HepG2 (cell line): ENCODE measurements at regions not wholly inside any gene's neighbourhood (a gene's known extent, or its start where the extent isn't known, plus 50 kb on each side); places are given as distances from the start of the nearest gene placed in this dataset.

ENCODE experiments used
- ATAC-seq: fragments of 200-7000 bp; cut with Tn5 transposase; 3 replicates; pipeline ENCODE4 v1.9.1; 2020; ENCODE audit warnings: mild to moderate bottlenecking, moderate library complexity
- BruUV-seq: library from RNA; stranded (reverse); fragments of 400-500 nt; replicated peaks from 2 replicates; lab custom pipeline; 2021; lab: Mats Ljungman, UMichigan
- CTCF ChIA-PET: fragments of 300-600 bp; formaldehyde crosslinking; extraction: SDS; loops from one replicate; lab custom pipeline; 2021; ENCODE audit warnings: low total read pairs, inconsistent platforms, low intra/inter-chr PET ratio; lab: Yijun Ruan, JAX
- POLR2A ChIA-PET: fragments of 350-600 bp; sonication (Branson Sonifier 250); formaldehyde crosslinking; loops from one replicate; lab custom pipeline; 2020; ENCODE audit warnings: antibody characterized with exemption, inconsistent platforms; lab: Yijun Ruan, JAX
- DNase-seq: peaks from one replicate; pipeline ENCODE4 v3.0.0-alpha.2; 2015; ENCODE audit warnings: low spot score
- FAIRE-seq: peaks from 3 replicates; lab custom pipeline; 2011; peaks lifted over from hg19 to GRCh38; lab: Jason Lieb, UNC
- H2AFZ ChIP-seq: one replicate; pipeline ENCODE4 v1.6.1; 2011; ENCODE audit warnings: low read length, inconsistent platforms
- H3K27ac ChIP-seq: fragments of 300-600 bp; 3 replicates; pipeline ENCODE4 v1.8.0; 2011; ENCODE audit warnings: mixed run types, mild to moderate bottlenecking, mixed read lengths, low read length, inconsistent platforms; ENCODE audit not compliant: insufficient read depth; ENCODE audit errors: extremely low read length
- H3K27me3 ChIP-seq, 2 experiments: fragments of 200-600 bp in 1 of 2; 2 replicates in 1 of 2; 3 replicates in 1 of 2; pipeline versions ENCODE4 v1.6.0 to v1.8.0; 2011; ENCODE audit warnings: low read length in 2 of 2, mild to moderate bottlenecking in 2 of 2, moderate library complexity in 2 of 2, inconsistent platforms in 1 of 2; ENCODE audit not compliant: insufficient read depth in 2 of 2, control insufficient read depth in 1 of 2
- H3K36me3 ChIP-seq, 2 experiments: fragments of 200-600 bp in 1 of 2; replicated peaks in 1 of 2; 2 replicates in 1 of 2; 3 replicates in 1 of 2; pipeline versions ENCODE4 v1.5.1 to v1.8.0; 2011; ENCODE audit warnings: low read length in 2 of 2, inconsistent platforms in 1 of 2; ENCODE audit not compliant: insufficient read depth in 2 of 2, control insufficient read depth in 1 of 2
- H3K4me1 ChIP-seq: 2 replicates; pipeline ENCODE4 v1.5.1; 2012; ENCODE audit warnings: low read length, inconsistent platforms; ENCODE audit not compliant: insufficient read depth
- H3K4me2 ChIP-seq: 2 replicates; pipeline ENCODE4 v1.6.0; 2011; ENCODE audit warnings: low read depth, low read length, inconsistent platforms
- H3K4me3 ChIP-seq, 3 experiments: fragments of 200-600 bp in 1 of 3; sonication (generic), shearing (Covaris generic) in 1 of 3; replicated peaks in 1 of 3; 2 replicates each; pipeline ENCODE4 v1.5.1; 2011 to 2016; ENCODE audit warnings: low read length in 3 of 3, inconsistent platforms in 2 of 3, low read depth in 2 of 3, mild to moderate bottlenecking in 2 of 3, control low read depth in 1 of 3, mixed read lengths in 1 of 3; ENCODE audit not compliant: insufficient read depth in 1 of 3
- H3K79me2 ChIP-seq: one replicate; pipeline ENCODE4 v1.6.1; 2011; ENCODE audit warnings: low read length, inconsistent platforms; ENCODE audit not compliant: insufficient read depth
- H3K9ac ChIP-seq: 2 replicates; pipeline ENCODE4 v1.6.0; 2011; ENCODE audit warnings: mild to moderate bottlenecking, low read depth, low read length, inconsistent platforms; ENCODE audit not compliant: insufficient read depth
- H3K9me3 ChIP-seq: 2 replicates; pipeline ENCODE4 v1.5.1; 2012; ENCODE audit warnings: mild to moderate bottlenecking, low read length
- H4K20me1 ChIP-seq: 2 replicates; pipeline ENCODE4 v1.6.0; 2011; ENCODE audit warnings: inconsistent platforms, mild to moderate bottlenecking, low read length, moderate library complexity; ENCODE audit not compliant: insufficient read depth
- AGO1 ChIP-seq: fragments of 200-400 bp; formaldehyde crosslinking; IDR thresholded peaks from 2 replicates; pipeline ENCODE4 v1.6.1; 2017; ENCODE audit warnings: mild to moderate bottlenecking, low read depth, low read length, moderate library complexity; ENCODE audit not compliant: poor library complexity, severe bottlenecking
- DNMT3B ChIP-seq: conservative IDR thresholded peaks from 2 replicates; pipeline ENCODE4 v1.6.1; 2016; ENCODE audit warnings: missing biosample characterization, control low read depth
- KDM2A ChIP-seq: sonication (generic); formaldehyde crosslinking; IDR thresholded peaks from 2 replicates; pipeline ENCODE4 v1.4.0; 2020; ENCODE audit warnings: low read depth, missing genetic modification reagents, borderline replicate concordance
- MAF1 ChIP-seq: sonication (generic); formaldehyde crosslinking; IDR thresholded peaks from 2 replicates; pipeline ENCODE4 v1.5.0; 2020; ENCODE audit warnings: missing genetic modification reagents, borderline replicate concordance
- MAFG ChIP-seq: sonication (generic); formaldehyde crosslinking; IDR thresholded peaks from 2 replicates; pipeline ENCODE4 v1.5.1; 2020; ENCODE audit warnings: mild to moderate bottlenecking, missing genetic modification reagents
- NFATC3 ChIP-seq: sonication (generic); formaldehyde crosslinking; IDR thresholded peaks from 2 replicates; pipeline ENCODE4 v1.5.1; 2020; ENCODE audit warnings: mild to moderate bottlenecking, missing genetic modification reagents
- NR1H2 ChIP-seq: sonication (generic); formaldehyde crosslinking; IDR thresholded peaks from 2 replicates; pipeline ENCODE4 v1.8.1; 2022; ENCODE audit warnings: low read depth, missing genetic modification reagents, borderline replicate concordance
- NR2C2 ChIP-seq: sonication (generic); formaldehyde crosslinking; IDR thresholded peaks from 2 replicates; pipeline ENCODE4 v1.4.0; 2020; ENCODE audit warnings: missing genetic modification reagents, mild to moderate bottlenecking, moderate library complexity, borderline replicate concordance
- NR2F6 ChIP-seq, 2 experiments: IDR thresholded peaks; 2 replicates each; pipeline ENCODE4 v1.6.1; 2016; ENCODE audit warnings: antibody characterized with exemption in 1 of 2, mild to moderate bottlenecking in 1 of 2
- TCF7 ChIP-seq: sonication (generic); IDR thresholded peaks from 2 replicates; pipeline ENCODE4 v1.6.1; 2016; ENCODE audit warnings: antibody characterized with exemption, low read depth
- ZNF124 ChIP-seq: sonication (generic); formaldehyde crosslinking; IDR thresholded peaks from 2 replicates; pipeline ENCODE4 v1.4.0; 2020; ENCODE audit warnings: missing genetic modification reagents
- ZNF83 ChIP-seq: sonication (generic); formaldehyde crosslinking; IDR thresholded peaks from 2 replicates; pipeline ENCODE4 v1.4.0; 2020; ENCODE audit warnings: missing genetic modification reagents, mild to moderate bottlenecking, borderline replicate concordance
- WGBS: methylation state at CpG from one replicate; pipeline ENCODE4 v1.1.6; 2017; ENCODE audit warnings: low lambda C conversion rate; 5-methylcytosine and 5-hydroxymethylcytosine counted together
- in situ Hi-C: cut with HindIII; loops from 2 replicates; pipeline ENCODE4 v1.10.0; 2017; ENCODE audit warnings: low pct_unique_long_range_greater_than_20kb; ENCODE audit not compliant: extremely low pct_ligation_motif_present
- intact Hi-C: fragments of 100-400 bp; cut with micrococcal nuclease; formaldehyde crosslinking; loops from one replicate; pipeline ENCODE4 v1.10.0; 2022; ENCODE audit not compliant: unreplicated experiment
- TF ChIP-seq, protein P1 (sequence below): sonication (generic); formaldehyde crosslinking; IDR thresholded peaks from 2 replicates; pipeline ENCODE4 v1.5.0; 2020; ENCODE audit warnings: mild to moderate bottlenecking, missing genetic modification reagents
- TF ChIP-seq, protein P2 (sequence below): fragments of 450-650 bp; IDR thresholded peaks from 2 replicates; pipeline ENCODE4 v1.6.1; 2017
- TF ChIP-seq, protein P3 (sequence below): IDR thresholded peaks from 2 replicates; pipeline ENCODE4 v1.6.1; 2018; ENCODE audit warnings: missing genetic modification reagents, mild to moderate bottlenecking, missing compliant biosample characterization

DNA sequence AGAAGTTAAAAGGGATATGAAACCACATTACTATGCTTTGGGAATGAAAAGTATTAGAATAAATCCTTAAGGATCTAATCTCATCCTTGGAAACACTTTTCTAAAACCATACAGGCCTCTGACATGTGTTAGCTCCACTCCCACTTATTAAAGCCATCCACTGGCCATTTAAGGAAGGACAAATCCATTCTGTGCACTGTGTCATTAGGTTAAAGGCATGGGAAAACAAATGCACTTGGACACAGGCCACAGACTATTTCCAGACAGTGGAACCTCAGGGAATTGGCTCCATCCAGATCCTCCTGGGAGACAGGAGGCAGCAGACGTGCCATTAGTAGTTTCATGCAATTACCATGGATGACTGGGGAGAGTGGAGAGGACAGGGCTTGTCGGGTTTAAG, 454.9 kb downstream of the ENC1 start:
- H3K4me2 ChIP-seq: no peak overlapping the region
- ChIA-PET POLR2A (no interaction called here), CTCF (no interaction called here)
- no peaks in the 10 kb centered on the region for H3K36me3 ChIP-seq
- ATAC-seq (no peak), FAIRE-seq (no peak), DNase-seq (no peak)
- H3K27me3 ChIP-seq: peaks cover 0 to 5% of the 10 kb centered on the region in 2 experiments; a peak in 4 of 5 replicates
- BruUV-seq: no TSS peak
- no peaks in the 10 kb centered on the region for H3K4me1 ChIP-seq
- no peak overlapping the region for H3K9ac ChIP-seq
- intact Hi-C loops: no loop called here
- H3K9me3 ChIP-seq: no peaks in the 10 kb centered on the region
- no peak overlapping the region for H2AFZ ChIP-seq
- 17% methylated on average over 2 of the region's 2 CpGs for WGBS
- no peak overlapping the region for H3K27ac ChIP-seq
- H3K79me2 ChIP-seq: no peaks in the 10 kb centered on the region
- H4K20me1 ChIP-seq: no peaks in the 10 kb centered on the region
- H3K4me3 ChIP-seq: no peak overlapping the region
- TF ChIP-seq KDM2A (CRISPR knock-in tag) (no peak), ZNF83 (CRISPR knock-in tag) (no peak), NR1H2 (CRISPR knock-in tag) (no peak)
- TF ChIP-seq, protein P1, sequence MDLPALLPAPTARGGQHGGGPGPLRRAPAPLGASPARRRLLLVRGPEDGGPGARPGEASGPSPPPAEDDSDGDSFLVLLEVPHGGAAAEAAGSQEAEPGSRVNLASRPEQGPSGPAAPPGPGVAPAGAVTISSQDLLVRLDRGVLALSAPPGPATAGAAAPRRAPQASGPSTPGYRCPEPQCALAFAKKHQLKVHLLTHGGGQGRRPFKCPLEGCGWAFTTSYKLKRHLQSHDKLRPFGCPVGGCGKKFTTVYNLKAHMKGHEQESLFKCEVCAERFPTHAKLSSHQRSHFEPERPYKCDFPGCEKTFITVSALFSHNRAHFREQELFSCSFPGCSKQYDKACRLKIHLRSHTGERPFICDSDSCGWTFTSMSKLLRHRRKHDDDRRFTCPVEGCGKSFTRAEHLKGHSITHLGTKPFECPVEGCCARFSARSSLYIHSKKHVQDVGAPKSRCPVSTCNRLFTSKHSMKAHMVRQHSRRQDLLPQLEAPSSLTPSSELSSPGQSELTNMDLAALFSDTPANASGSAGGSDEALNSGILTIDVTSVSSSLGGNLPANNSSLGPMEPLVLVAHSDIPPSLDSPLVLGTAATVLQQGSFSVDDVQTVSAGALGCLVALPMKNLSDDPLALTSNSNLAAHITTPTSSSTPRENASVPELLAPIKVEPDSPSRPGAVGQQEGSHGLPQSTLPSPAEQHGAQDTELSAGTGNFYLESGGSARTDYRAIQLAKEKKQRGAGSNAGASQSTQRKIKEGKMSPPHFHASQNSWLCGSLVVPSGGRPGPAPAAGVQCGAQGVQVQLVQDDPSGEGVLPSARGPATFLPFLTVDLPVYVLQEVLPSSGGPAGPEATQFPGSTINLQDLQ (CRISPR knock-in tag): no peak
- TF ChIP-seq, all 625 proteins: peak for 0
- in situ Hi-C loops: no loop called here

DNA sequence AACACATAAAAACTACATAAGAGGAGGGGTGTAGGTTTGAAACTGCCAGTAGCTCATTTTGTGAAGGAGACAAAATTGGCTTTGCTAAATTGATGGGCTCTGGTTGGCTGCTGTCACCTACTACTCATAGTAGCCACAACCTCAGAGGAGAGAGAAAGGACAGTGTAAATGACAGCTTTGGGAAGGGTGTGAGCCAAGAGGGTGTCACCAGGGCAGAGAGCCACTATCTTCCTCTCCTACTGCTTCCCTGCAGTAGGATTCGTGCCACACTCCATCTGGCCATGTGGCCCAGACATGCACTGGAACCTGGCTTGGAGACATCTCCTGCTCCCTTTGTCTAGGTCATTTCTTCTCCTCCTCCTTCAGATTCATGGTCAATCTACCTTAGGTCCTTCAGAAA, 455.9 kb downstream of the ENC1 start:
- H3K79me2 ChIP-seq: no peaks in the 10 kb centered on the region
- 0% methylated on average over 1 of the region's 1 CpG for WGBS
- POLR2A ChIA-PET: no interaction called here
- H2AFZ ChIP-seq: no peak overlapping the region
- H3K9me3 ChIP-seq: no peaks in the 10 kb centered on the region
- H3K4me3 ChIP-seq: no peak overlapping the region
- intact Hi-C loops: no loop called here
- CTCF ChIA-PET: no interaction called here
- no TSS peak for BruUV-seq
- H3K36me3 ChIP-seq: no peaks in the 10 kb centered on the region
- H3K9ac ChIP-seq: no peak overlapping the region
- H3K4me1 ChIP-seq: no peaks in the 10 kb centered on the region
- H3K4me2 ChIP-seq: no peak overlapping the region
- peaks cover 0 to 5% of the 10 kb centered on the region in 2 experiments; a peak in 4 of 5 replicates for H3K27me3 ChIP-seq
- H3K27ac ChIP-seq: no peak overlapping the region
- ATAC-seq: no peak
- DNase-seq: no peak
- in situ Hi-C loops: no loop called here
- no peaks in the 10 kb centered on the region for H4K20me1 ChIP-seq
- no peak for FAIRE-seq
- TF ChIP-seq AGO1 (no peak), NR2C2 (CRISPR knock-in tag) (no peak), ZNF124 (CRISPR knock-in tag) (no peak), NFATC3 (no peak), NR2F6 (IDR thresholded peaks at IDR 0.05) (no peak), NR2F6 (CRISPR knock-in tag; IDR thresholded peaks at IDR 0.05) (no peak), DNMT3B (no peak), TCF7 (no peak), MAF1 (no peak), MAFG (CRISPR knock-in tag) (no peak)
- TF ChIP-seq, protein P2, sequence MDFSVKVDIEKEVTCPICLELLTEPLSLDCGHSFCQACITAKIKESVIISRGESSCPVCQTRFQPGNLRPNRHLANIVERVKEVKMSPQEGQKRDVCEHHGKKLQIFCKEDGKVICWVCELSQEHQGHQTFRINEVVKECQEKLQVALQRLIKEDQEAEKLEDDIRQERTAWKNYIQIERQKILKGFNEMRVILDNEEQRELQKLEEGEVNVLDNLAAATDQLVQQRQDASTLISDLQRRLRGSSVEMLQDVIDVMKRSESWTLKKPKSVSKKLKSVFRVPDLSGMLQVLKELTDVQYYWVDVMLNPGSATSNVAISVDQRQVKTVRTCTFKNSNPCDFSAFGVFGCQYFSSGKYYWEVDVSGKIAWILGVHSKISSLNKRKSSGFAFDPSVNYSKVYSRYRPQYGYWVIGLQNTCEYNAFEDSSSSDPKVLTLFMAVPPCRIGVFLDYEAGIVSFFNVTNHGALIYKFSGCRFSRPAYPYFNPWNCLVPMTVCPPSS: no peak
- TF ChIP-seq, protein P3, sequence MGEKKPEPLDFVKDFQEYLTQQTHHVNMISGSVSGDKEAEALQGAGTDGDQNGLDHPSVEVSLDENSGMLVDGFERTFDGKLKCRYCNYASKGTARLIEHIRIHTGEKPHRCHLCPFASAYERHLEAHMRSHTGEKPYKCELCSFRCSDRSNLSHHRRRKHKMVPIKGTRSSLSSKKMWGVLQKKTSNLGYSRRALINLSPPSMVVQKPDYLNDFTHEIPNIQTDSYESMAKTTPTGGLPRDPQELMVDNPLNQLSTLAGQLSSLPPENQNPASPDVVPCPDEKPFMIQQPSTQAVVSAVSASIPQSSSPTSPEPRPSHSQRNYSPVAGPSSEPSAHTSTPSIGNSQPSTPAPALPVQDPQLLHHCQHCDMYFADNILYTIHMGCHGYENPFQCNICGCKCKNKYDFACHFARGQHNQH (CRISPR knock-in tag): no peak
